Ovary (tissue), 7 donors: ENCODE measurements at regions not wholly inside any gene's neighbourhood (a gene's known extent, or its start where the extent isn't known, plus 50 kb on each side); places are given as distances from the start of the nearest gene placed in this dataset.

ENCODE experiments used
- DNase-seq, 5 donors: peaks; one replicate each; pipeline ENCODE4 v3.0.0-alpha.2; 2019 to 2020
- H3K27ac ChIP-seq, 2 donors: fragments of 200-600 bp; one replicate each; pipeline versions ENCODE4 v1.5.1 to v1.8.0; 2019 to 2022
- H3K27me3 ChIP-seq: fragments of 200-600 bp; one replicate; pipeline ENCODE4 v1.8.0; 2022
- H3K36me3 ChIP-seq: fragments of 200-600 bp; sonication (generic); one replicate; pipeline ENCODE4 v1.5.1; 2019
- H3K4me1 ChIP-seq: one replicate; pipeline ENCODE4 v1.8.1; 2013; ENCODE audit warnings: mild to moderate bottlenecking, moderate library complexity; ENCODE audit not compliant: insufficient read depth
- H3K4me3 ChIP-seq: fragments of 200-600 bp; sonication (generic); one replicate; pipeline ENCODE4 v1.5.1; 2017
- H3K9me3 ChIP-seq, 2 donors: fragments of 200-600 bp in 1 of 2; sonication (generic) in 1 of 2; one replicate each; pipeline versions ENCODE4 v1.5.1 to v1.8.1; 2013 to 2019; ENCODE audit warnings: mild to moderate bottlenecking in 1 of 2, moderate library complexity in 1 of 2
- EP300 ChIP-seq: sonication (generic); formaldehyde crosslinking; IDR thresholded peaks from one replicate; pipeline ENCODE4 v1.6.1; 2017; ENCODE audit warnings: antibody characterized with exemption
- POLR2A ChIP-seq: fragments of 450-650 bp; IDR thresholded peaks from one replicate; pipeline ENCODE4 v1.6.1; 2017; ENCODE audit warnings: antibody characterized with exemption, mild to moderate bottlenecking, moderate library complexity
- WGBS, 3 donors: extraction: QIAGEN DNeasy Blood & Tissue Kit in 1 of 3; methylation state at CpG; one replicate each; pipeline versions ENCODE4 v1.1.5 to v1.1.7; 2013 to 2017; 5-methylcytosine and 5-hydroxymethylcytosine counted together
- intact Hi-C, 4 donors: fragments of 100-400 bp; cut with DNase I; formaldehyde crosslinking; loops; one replicate each; pipeline versions ENCODE4 v1.11.0 to v1.15.1; 2022 to 2023
- TF ChIP-seq, protein P1 (sequence below), 3 donors: fragments of 450-650 bp in 2 of 3; fragments of 200-600 bp in 1 of 3; IDR thresholded peaks; one replicate each; pipeline versions ENCODE4 v1.5.1 to v1.8.0; 2016 to 2022; ENCODE audit warnings: antibody characterized with exemption in 3 of 3, mild to moderate bottlenecking in 1 of 3
- donor health status: DM: no; HTN: no; CAD: no; lungs with moderate emphysema.
- donor health status: DM: no; HTN: no; CAD: no.
- donor health status: Bipolar disorder and iron deficiency.
- donor health status: DM: no; HTN: no; CAD: no.
- donor health status: DM: yes; HTN: yes; CAD: no.

DNA sequence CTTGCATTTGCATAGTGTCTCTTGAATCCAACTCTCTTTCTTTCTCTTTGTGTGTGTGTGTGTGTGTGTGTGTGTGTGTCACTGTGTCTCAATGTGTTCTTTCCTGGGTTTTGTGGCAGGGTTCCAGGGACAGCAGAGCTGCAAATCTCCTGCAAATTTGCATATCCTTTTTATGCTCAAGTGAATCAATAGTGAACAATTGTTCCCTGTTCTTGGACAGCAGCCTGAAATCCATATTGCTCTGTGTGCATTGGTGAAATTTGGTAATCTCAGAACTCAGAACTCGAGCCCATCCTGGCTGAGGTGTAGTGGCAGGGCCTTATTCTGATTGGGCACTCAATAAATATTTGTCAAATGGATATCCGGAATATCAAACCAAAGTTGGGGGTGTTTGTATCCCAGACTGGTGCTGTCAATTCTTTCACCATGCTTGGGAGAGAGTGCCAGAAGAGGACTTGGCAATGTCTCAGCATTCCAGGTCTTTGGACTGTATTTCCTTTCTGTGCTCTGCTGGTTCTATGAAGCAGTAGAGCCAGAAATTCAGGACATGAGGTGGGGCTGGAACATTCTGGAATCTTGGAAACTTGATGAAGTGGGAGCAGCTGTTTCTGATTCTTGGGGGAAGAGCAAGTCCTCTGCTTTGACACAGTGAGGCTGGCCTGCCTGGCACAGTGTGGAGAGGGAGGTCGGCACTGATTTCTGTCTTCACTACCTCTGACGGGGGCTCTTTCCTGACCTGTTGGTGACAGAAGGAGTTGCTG, 380.6 kb upstream of the C2CD4B start:
- TF ChIP-seq, protein P1, sequence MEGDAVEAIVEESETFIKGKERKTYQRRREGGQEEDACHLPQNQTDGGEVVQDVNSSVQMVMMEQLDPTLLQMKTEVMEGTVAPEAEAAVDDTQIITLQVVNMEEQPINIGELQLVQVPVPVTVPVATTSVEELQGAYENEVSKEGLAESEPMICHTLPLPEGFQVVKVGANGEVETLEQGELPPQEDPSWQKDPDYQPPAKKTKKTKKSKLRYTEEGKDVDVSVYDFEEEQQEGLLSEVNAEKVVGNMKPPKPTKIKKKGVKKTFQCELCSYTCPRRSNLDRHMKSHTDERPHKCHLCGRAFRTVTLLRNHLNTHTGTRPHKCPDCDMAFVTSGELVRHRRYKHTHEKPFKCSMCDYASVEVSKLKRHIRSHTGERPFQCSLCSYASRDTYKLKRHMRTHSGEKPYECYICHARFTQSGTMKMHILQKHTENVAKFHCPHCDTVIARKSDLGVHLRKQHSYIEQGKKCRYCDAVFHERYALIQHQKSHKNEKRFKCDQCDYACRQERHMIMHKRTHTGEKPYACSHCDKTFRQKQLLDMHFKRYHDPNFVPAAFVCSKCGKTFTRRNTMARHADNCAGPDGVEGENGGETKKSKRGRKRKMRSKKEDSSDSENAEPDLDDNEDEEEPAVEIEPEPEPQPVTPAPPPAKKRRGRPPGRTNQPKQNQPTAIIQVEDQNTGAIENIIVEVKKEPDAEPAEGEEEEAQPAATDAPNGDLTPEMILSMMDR (IDR thresholded peaks at IDR 0.05), result no peak
- TF ChIP-seq EP300 (no peak), POLR2A (no peak)
- DNase-seq, result peak in 1 of 5 donors; percentile 34
- Histone ChIP-seq H3K4me3 (no peak overlapping the region), H3K27me3 (no peaks in the 10 kb centered on the region), H3K4me1 (peaks cover 12% of the 10 kb centered on the region), H3K27ac (no peak overlapping the region), H3K9me3 (no peaks in the 10 kb centered on the region), H3K36me3 (no peaks in the 10 kb centered on the region)
- 58 to 64% (median 58%) methylated on average over 4 of the region's 4 CpGs for WGBS, 3 donors
- intact Hi-C loops, result loop anchor here in 1 of 4 donors (10.0 kb wide), 1 partner anchor 151 kb away; the partner anchor contains the start of gene TLN2

DNA sequence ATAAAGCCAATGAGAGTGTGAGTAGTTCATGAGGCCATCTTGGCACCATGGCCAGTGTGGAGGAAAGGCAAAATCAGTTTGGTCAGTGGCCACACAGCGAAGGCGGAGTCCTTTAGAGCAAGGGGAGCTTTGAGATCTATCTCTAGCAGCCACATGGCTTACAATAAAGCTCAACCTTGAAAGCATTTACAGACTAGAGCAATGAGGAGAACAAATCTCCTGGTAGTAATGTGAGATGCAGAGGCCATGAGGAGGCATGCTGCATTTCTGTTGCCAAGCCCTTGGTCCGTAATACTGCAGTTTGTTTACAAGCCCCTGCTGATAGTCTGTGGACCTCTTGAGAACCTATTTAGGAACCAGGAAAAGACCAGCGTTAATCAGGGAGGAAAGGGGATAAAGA, 381.5 kb upstream of the C2CD4B start:
- peaks cover 10% of the 10 kb centered on the region for H3K4me1 ChIP-seq
- intact Hi-C loops, result loop anchor here in 1 of 4 donors (10.0 kb wide), 1 partner anchor 152 kb away; the partner anchor contains the start of gene TLN2
- no peak overlapping the region for H3K27ac ChIP-seq
- H3K27me3 ChIP-seq, result no peaks in the 10 kb centered on the region
- no peak for DNase-seq
- H3K4me3 ChIP-seq, result no peak overlapping the region
- no peaks in the 10 kb centered on the region for H3K36me3 ChIP-seq
- 59 to 64% (median 60%) methylated on average over 4 of the region's 4 CpGs for WGBS, 3 donors
- TF ChIP-seq POLR2A, result no peak
- TF ChIP-seq, protein P1 (IDR thresholded peaks at IDR 0.05), result no peak
- no peak for TF ChIP-seq EP300
- H3K9me3 ChIP-seq, result no peaks in the 10 kb centered on the region

- no peak for DNase-seq
- Histone ChIP-seq H3K9me3 (no peaks in the 10 kb centered on the region), H3K36me3 (no peaks in the 10 kb centered on the region), H3K27me3 (no peaks in the 10 kb centered on the region), H3K4me1 (peaks cover 10% of the 10 kb centered on the region), H3K27ac (no peak overlapping the region), H3K4me3 (no peak overlapping the region)
- TF ChIP-seq, protein P1 (IDR thresholded peaks at IDR 0.05), result no peak
- no peak for TF ChIP-seq EP300
- no peak for TF ChIP-seq POLR2A
- intact Hi-C loops, result loop anchor here in 1 of 4 donors (10.0 kb wide), 1 partner anchor 153 kb away; the partner anchor contains the start of gene TLN2
- 90 to 95% (median 93%) methylated on average over 3 of the region's 3 CpGs for WGBS, 3 donors
Observed at GRCh38 chr15:62547584-62547983, 382.5 kb upstream of the C2CD4B start.

DNA sequence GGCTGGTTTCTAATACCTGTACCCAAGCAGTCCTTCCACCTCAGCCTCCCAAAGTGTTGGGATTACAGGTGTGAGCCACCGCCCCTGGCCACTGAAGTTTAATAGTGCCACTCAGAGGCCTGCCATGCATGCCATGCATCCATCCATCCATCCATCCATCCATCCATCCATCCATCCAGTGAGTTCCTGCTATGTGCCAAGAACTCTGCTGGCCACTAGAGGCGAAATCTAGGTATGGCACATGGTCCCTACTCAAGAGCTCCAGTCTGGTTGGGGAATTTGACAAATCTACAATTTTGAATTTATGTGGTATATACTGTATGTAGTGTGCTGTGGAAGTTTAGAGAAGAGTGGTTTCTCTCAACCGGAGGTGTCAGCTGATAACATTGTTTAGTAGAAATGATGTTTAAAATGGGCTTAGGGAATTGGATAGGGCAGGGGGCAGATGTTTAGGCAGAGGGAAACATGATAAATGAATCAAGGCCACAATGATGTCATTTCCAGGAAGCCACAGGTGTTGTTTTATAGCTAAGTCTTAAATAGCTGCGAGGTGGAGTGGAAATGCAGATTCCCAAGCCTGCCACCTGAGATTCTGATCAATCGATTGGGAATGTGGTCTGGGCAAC, 384.4 kb upstream of the C2CD4B start:
- DNase-seq, result no peak
- TF ChIP-seq POLR2A (no peak), EP300 (no peak)
- TF ChIP-seq, protein P1 (IDR thresholded peaks at IDR 0.05), result no peak
- no peaks in the 10 kb centered on the region for H3K27me3 ChIP-seq
- H3K9me3 ChIP-seq, result no peaks in the 10 kb centered on the region
- WGBS, 3 donors, result 82 to 87% (median 85%) methylated on average over 5 of the region's 5 CpGs
- no peak overlapping the region for H3K27ac ChIP-seq
- intact Hi-C loops, result loop anchor here in 1 of 4 donors (10.0 kb wide), 1 partner anchor 155 kb away; the partner anchor contains the start of gene TLN2
- H3K36me3 ChIP-seq, result no peaks in the 10 kb centered on the region
- no peak overlapping the region for H3K4me3 ChIP-seq
- H3K4me1 ChIP-seq, result peaks cover 10% of the 10 kb centered on the region
